ENCODE measurements at regions not wholly inside any gene's neighbourhood (a gene's known extent, or its start where the extent isn't known, plus 50 kb on each side); places are given as distances from the start of the nearest gene placed in this dataset.

DNA sequence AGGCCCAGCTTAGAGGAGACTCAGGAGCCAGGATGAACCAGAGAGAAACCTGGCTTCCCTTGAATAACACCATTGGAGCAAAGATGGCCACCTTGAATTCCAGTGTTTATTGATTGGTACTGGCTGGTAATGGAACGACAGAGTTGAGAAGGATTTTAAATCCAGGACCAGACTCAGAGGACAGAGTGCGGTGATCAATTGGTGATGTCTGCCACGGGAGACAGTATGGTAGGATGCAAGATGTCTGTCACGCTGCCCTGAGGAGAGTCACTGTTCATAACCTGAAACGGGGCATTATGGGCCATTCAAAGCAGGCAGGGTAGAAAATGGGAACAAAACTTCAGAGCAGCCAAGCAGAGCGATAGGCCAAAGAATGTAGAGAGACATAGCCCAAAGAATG, 55.4 kb upstream of the ISX start:
- TF ChIP-seq POLR2A (IDR thresholded peaks at IDR 0.05) (no peak), POLR2AphosphoS5 (IDR thresholded peaks at IDR 0.05) (no peak), EP300 (IDR thresholded peaks at IDR 0.05; ENCODE audit: low read depth) (no peak)
- TF ChIP-seq, protein P1, sequence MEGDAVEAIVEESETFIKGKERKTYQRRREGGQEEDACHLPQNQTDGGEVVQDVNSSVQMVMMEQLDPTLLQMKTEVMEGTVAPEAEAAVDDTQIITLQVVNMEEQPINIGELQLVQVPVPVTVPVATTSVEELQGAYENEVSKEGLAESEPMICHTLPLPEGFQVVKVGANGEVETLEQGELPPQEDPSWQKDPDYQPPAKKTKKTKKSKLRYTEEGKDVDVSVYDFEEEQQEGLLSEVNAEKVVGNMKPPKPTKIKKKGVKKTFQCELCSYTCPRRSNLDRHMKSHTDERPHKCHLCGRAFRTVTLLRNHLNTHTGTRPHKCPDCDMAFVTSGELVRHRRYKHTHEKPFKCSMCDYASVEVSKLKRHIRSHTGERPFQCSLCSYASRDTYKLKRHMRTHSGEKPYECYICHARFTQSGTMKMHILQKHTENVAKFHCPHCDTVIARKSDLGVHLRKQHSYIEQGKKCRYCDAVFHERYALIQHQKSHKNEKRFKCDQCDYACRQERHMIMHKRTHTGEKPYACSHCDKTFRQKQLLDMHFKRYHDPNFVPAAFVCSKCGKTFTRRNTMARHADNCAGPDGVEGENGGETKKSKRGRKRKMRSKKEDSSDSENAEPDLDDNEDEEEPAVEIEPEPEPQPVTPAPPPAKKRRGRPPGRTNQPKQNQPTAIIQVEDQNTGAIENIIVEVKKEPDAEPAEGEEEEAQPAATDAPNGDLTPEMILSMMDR (IDR thresholded peaks at IDR 0.05) = no peak
